GM19372 (cell line): ENCODE measurements at regions not wholly inside any gene's neighbourhood (a gene's known extent, or its start where the extent isn't known, plus 50 kb on each side); places are given as distances from the start of the nearest gene placed in this dataset.
"Not testable (repeated sequence)": the region's sequence is repeated elsewhere in the genome, so short reads cannot be mapped to it uniquely, and the experiment has no call there.

Experiments
- ATAC-seq: cut with Tn5 transposase; IDR thresholded peaks from one replicate; pipeline ENCODE4 v1.9.1; 2021; ENCODE audit warnings: mild to moderate bottlenecking, low read depth, moderate library complexity; ENCODE audit not compliant: unreplicated experiment

GRCh38 chr18:60209042-60209441, 163.5 kb downstream of the MC4R start:
- ATAC-seq, result no peak

- no peak for ATAC-seq
These were observed 169.9 kb downstream of the MC4R start for GRCh38 chr18:60202708-60203107.

DNA sequence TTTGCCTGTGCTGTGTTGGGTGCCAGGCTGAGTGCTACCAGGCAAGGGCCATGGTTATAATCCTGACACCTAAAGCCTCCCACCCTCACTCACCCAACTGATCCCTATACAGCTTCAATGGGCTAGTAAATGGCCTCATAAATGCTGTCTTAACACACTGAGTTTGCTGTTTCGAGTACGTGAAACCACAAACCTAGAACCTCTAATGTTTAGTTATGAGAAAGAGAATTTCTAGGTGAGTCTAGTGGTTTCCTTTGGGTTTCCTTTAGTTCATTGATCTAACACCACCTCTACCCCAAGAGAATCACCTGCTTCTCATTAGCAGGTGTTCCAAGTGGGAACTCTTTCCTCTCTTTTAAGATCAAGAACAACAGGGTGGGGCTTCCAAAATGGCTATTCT, 172.0 kb downstream of the MC4R start:
- no peak for ATAC-seq

GRCh38 chr18:60199505-60199904, 173.1 kb downstream of the MC4R start:
- no peak for ATAC-seq

- ATAC-seq, result no peak
These were observed 174.7 kb downstream of the MC4R start for GRCh38 chr18:60197671-60198462.

- no peak for ATAC-seq
These were observed 175.6 kb downstream of the MC4R start for GRCh38 chr18:60196836-60197606.

DNA sequence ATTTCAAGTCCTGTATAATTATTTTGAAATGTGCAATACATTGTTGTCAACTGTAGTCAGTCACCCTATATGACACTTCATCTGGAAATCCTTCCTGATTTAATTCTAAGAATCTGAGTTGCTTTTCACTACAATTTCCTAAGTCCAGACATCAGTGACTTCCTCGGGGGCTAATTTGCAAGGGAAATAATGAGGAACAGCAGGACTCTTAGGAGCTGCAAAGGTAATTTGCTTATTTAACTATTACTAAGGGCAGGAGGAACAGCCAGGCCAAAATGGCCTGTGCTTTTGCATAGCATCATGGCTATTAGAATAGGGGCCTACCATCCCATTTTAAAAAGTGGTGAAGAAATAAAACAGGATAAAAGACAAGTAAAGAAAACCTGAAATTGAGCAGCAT, 178.8 kb downstream of the MC4R start:
- no peak for ATAC-seq

DNA sequence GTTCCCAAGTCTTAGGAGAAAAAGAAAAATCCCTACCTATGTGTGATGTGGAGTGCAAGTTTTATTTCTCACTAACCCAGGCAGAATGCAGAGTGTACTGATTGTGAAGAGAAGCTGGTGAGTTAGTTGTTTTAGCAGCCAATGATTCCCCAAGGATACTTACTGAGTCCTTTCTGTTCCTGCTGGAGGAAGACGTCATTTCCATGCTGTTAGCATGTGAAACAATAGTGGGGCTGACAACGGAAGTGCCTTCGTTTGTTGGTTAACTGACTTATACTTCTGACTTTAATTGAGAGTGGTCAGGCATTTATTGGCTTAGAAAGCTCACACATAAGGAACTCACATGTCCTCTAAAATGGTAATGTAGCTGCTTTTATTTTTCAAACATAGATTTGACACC, 180.6 kb downstream of the MC4R start:
- no peak for ATAC-seq

GRCh38 chr18:60189856-60190255, 182.7 kb downstream of the MC4R start:
- ATAC-seq, result no peak

DNA sequence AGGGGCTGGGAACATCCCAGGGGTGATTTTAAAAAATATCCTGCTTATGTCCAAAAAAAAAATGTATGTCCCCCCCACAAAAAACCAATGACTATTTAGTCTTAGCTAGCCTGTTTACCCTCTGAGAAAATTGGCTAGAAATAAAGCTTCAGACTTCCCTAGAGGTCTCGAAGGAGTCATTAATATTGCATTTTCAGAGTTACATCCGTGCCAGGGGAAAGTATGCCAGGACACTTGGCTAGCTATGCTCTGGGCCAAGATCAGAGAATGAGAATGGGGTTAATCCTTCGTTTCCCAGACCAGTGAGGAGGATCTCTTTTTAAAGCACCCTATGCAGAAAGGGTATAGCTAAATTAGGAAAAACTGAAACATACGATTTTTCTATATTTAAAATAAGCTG, 183.6 kb downstream of the MC4R start:
- ATAC-seq, result no peak

- ATAC-seq, result no peak
These were observed 190.4 kb downstream of the MC4R start for GRCh38 chr18:60182223-60182622.

GRCh38 chr18:60180671-60181070, 191.9 kb downstream of the MC4R start:
- no peak for ATAC-seq

GRCh38 chr18:60178224-60178623, 194.4 kb downstream of the MC4R start:
- ATAC-seq, result not testable (repeated sequence)

DNA sequence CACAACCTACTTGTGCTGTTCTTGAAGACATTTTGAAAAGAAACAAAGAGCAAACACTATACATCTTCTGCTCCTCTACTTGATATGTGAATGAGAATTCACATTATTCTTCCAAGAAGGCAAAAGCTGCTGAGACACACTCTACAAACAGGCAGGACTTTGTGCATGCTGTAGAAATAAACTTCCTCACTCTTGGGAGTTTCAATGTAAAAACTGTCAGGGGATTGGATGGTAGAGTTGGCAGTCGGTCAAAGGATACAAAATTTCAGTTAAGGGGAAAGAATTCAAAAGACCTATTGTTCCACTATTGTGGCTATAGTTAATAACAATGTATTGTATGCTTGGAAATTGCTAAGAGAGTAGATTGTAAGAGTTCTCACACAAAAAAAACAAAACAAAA, 196.3 kb downstream of the MC4R start:
- ATAC-seq, result no peak

DNA sequence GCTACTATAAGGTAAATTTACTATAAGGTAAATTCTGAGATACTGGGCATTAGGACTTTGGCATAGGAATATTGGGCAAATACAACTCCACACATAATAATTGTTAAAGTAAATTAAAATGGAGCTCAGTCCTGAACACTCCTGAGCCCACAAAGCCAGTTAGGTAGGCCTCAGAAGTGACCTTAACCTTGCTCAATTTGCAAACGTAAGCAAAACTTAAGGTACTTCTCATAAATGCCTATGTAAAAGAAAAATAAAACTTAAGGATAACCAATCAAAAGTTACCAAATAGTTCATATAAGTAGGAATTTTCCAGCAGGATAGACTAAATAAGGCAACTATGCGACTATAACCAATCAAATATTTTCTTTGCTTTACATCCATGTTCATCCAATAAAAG, 197.7 kb downstream of the MC4R start:
- no peak for ATAC-seq

DNA sequence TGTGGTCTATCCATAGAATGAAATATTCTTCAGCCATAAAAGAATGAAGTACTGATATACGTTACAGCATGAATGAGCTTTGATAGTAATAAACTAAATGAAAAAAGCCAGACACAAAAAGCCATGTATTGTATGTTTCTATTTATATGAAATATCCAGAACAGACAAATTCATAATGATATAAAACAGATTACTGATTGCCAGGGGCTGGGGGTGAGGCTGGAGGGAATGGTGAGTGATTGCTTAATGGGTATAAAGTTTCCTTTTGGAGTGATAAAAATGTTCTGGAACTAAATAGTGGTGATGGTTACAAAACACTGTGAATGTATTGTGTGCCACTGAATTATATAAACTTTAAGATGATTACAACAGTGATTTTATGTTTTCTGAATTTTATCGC, 200.5 kb downstream of the MC4R start:
- ATAC-seq, result no peak

GRCh38 chr18:60163622-60164021, 209.0 kb downstream of the MC4R start:
- ATAC-seq, result peak; percentile 62

DNA sequence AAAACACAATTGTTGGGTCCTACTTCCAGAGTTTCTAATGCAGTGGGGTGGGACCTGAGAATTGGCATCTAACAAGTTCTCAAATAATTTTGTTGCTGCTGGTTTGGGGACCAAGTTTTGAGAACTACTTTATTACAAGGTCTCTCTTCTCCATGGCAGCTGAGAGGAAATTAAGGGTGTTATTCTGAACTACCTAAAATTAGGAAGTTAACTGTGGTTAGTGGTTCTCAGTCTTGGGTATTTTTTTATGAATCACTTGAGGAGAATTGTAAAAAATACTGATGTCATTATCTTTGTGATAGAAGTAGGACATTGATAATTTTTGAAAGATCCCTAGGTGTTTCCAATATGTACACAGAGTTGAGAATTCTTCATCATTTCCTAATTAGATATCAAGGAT, 210.2 kb downstream of the MC4R start:
- no peak for ATAC-seq

- no peak for ATAC-seq
These were observed 214.8 kb downstream of the MC4R start for GRCh38 chr18:60157810-60158209.

DNA sequence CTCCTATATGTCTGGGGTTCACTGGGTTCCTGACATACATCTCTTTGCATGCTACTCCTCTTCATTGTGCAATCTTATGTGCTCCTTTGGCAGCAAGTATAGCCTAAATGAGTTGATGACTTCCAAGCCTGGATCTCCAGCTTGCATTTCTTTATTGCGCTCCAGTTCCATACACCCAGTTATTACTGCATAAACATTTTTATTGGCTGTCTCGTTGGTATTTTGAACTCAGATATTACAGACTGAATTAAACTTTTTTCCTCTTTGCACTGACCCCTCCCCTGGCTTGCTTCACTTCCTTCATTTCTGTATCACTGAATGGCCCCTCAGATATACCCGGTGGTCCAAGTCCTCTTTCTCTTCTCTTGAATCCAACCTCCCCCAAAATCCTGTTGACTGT, 219.2 kb downstream of the MC4R start:
- no peak for ATAC-seq

DNA sequence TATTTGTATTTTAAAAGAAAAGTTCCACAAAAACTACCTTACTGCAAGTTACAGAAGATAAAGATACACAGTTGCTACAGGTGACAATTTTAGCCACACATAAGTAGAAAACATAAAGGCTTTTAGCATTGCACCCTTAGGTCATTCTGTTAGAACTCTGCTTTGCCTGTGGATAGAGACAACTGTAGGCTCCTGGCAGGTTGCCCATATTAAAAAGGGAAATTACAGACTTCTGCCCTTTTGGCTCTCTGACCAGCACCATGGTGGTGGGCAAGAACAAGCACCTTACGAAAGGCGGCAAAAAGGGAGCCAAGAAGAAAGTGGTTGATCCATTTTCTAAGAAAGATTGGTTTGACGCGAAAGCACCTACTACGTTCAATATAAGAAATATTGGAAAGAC, 223.3 kb downstream of the MC4R start:
- no peak for ATAC-seq

DNA sequence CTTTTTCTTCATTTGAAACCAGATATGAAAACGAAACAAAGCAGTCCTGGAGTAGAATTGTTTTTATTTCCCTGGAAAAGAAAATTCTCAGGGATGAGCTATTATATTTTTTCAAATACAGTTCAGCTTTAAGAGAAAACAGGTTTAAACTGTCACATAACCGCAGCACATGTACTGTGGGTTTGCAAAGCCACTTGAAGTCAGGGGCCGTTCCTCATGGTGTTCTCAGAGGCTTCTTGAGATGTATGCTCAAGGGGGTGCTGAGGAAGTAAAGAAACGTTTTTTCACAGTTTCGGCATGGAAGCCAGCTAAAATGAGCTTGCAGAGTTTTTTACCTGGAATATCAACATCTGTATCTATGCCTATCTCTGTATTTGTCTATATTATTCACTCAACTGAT, 225.3 kb downstream of the MC4R start:
- ATAC-seq, result no peak
